Lower lobe of right lung (tissue), 2 donors: ENCODE measurements at regions not wholly inside any gene's neighbourhood (a gene's known extent, or its start where the extent isn't known, plus 50 kb on each side); places are given as distances from the start of the nearest gene placed in this dataset.

Experiments used
- ATAC-seq, 2 donors: fragments of 200-7000 bp; cut with Tn5 transposase; one replicate each; pipeline ENCODE4 v1.9.1; 2020 to 2022; ENCODE audit warnings: mild to moderate bottlenecking in 2 of 2, moderate library complexity in 2 of 2
- DNase-seq: peaks from one replicate; pipeline ENCODE4 v3.0.0-alpha.2; 2020
- H3K27ac ChIP-seq: fragments of 200-600 bp; one replicate; pipeline ENCODE4 v1.8.0; 2022
- H3K27me3 ChIP-seq: fragments of 200-600 bp; one replicate; pipeline ENCODE4 v1.8.0; 2022; ENCODE audit warnings: low read depth
- H3K36me3 ChIP-seq: fragments of 200-600 bp; one replicate; pipeline ENCODE4 v1.8.0; 2022; ENCODE audit warnings: mild to moderate bottlenecking
- H3K4me1 ChIP-seq: fragments of 200-600 bp; one replicate; pipeline ENCODE4 v1.8.0; 2022
- H3K4me3 ChIP-seq: fragments of 200-600 bp; one replicate; pipeline ENCODE4 v1.8.0; 2022; ENCODE audit warnings: mild to moderate bottlenecking
- H3K9me3 ChIP-seq: fragments of 200-600 bp; one replicate; pipeline ENCODE4 v1.8.0; 2022
- CTCF ChIP-seq: fragments of 200-600 bp; IDR thresholded peaks from one replicate; pipeline ENCODE4 v1.8.0; 2022; ENCODE audit warnings: antibody characterized with exemption, mild to moderate bottlenecking
- intact Hi-C: fragments of 100-400 bp; cut with DNase I; formaldehyde crosslinking; loops from one replicate; pipeline ENCODE4 v1.11.0; 2022
- donor health status: DM: no; HTN: yes; CAD: no; lungs with severe emphysema.

- ATAC-seq (no peak), DNase-seq (no peak)
- no peak overlapping the region for H3K27ac ChIP-seq
Observed at GRCh38 chr4:162406637-162407365, 243.0 kb upstream of the FSTL5 start.

DNA sequence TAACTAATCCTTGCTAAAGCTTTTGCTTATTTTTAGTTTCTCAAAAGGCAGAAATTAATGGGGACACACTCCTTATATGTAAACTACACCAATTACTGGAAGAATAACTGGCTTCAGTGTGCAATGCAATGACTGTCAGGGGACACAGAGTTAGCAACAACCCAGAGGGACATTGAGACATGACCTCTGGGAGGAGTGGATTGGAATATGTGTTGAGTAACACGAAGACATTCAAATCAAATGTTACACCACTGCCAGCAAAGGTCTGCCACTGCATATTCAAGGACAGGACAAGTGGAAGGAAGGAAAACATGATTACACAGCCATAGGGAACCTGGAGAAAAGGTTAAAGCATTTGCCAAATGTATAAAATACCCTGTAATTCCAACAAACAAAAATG, 240.1 kb upstream of the FSTL5 start:
- H3K4me3 ChIP-seq, result no peak overlapping the region
- no peaks in the 10 kb centered on the region for H3K4me1 ChIP-seq
- DNase-seq, result no peak
- no peaks in the 10 kb centered on the region for H3K36me3 ChIP-seq
- no peaks in the 10 kb centered on the region for H3K9me3 ChIP-seq
- no peak for ATAC-seq
- TF ChIP-seq CTCF, result no peak
- intact Hi-C loops, result no loop called here
- no peaks in the 10 kb centered on the region for H3K27me3 ChIP-seq
- no peak overlapping the region for H3K27ac ChIP-seq

More at GRCh38 chr4:162406637-162407365, 243.0 kb upstream of the FSTL5 start:
- intact Hi-C loops, result no loop called here
- Histone ChIP-seq H3K4me3 (no peak overlapping the region), H3K4me1 (no peaks in the 10 kb centered on the region), H3K27me3 (no peaks in the 10 kb centered on the region), H3K36me3 (no peaks in the 10 kb centered on the region), H3K9me3 (no peaks in the 10 kb centered on the region)
- no peak for TF ChIP-seq CTCF

DNA sequence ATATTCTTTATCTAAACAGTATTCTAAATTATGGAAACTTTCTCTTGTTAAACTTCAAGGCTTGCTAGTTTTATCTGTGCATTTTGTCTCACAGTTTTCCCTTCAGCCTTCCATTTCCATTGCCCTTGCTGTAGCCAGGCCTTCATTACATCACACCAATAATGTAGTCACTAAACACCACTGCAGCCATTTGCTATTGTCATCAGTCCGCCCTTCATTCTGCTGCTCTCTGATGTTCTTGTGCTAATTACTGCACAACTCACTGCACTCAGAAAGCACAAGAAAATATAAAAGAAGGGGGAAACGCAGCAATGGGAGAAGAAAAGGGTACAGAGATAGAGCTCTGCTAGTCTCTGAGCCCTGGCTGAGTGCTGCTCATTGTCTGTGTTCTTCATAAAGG, 239.6 kb upstream of the FSTL5 start:
- H3K36me3 ChIP-seq, result no peaks in the 10 kb centered on the region
- intact Hi-C loops, result no loop called here
- H3K27me3 ChIP-seq, result no peaks in the 10 kb centered on the region
- H3K27ac ChIP-seq, result no peak overlapping the region
- no peak overlapping the region for H3K4me3 ChIP-seq
- H3K4me1 ChIP-seq, result no peaks in the 10 kb centered on the region
- ATAC-seq, result no peak
- H3K9me3 ChIP-seq, result no peaks in the 10 kb centered on the region
- no peak for DNase-seq
- no peak for TF ChIP-seq CTCF

GRCh38 chr4:162401021-162401420, 237.2 kb upstream of the FSTL5 start:
- H3K4me1 ChIP-seq, result no peaks in the 10 kb centered on the region
- TF ChIP-seq CTCF, result no peak
- no peaks in the 10 kb centered on the region for H3K27me3 ChIP-seq
- no peak overlapping the region for H3K4me3 ChIP-seq
- H3K36me3 ChIP-seq, result no peaks in the 10 kb centered on the region
- ATAC-seq (no peak), DNase-seq (no peak)
- H3K27ac ChIP-seq, result no peak overlapping the region
- intact Hi-C loops, result no loop called here
- H3K9me3 ChIP-seq, result no peaks in the 10 kb centered on the region

DNA sequence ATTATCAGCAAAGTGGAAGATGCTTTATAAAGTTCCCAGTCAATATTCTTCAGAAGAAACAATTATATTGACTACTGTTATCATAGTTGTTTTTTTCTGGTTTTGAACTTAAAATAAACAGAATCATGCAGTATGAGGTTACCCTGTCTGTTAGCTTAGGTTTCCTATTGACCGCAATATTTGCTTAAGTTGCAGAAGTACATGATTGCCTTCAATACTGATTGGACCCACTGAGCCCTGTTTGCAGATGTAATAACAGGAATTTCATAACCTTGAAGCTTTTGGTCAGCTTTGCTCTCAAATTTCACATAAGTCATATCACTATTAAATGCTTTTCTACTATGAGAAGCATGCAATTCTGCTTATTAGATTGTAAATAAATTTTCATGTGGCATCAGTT, 229.1 kb upstream of the FSTL5 start:
- Histone ChIP-seq H3K4me1 (no peaks in the 10 kb centered on the region), H3K4me3 (no peak overlapping the region), H3K36me3 (no peaks in the 10 kb centered on the region), H3K9me3 (no peaks in the 10 kb centered on the region), H3K27ac (no peak overlapping the region), H3K27me3 (no peaks in the 10 kb centered on the region)
- intact Hi-C loops, result no loop called here
- no peak for ATAC-seq
- TF ChIP-seq CTCF, result no peak
- no peak for DNase-seq
